ENCODE measurements at regions not wholly inside any gene's neighbourhood (a gene's known extent, or its start where the extent isn't known, plus 50 kb on each side); places are given as distances from the start of the nearest gene placed in this dataset.

GRCh38 chr19:30757104-30757836 is 385.1 kb downstream of the ZNF536 start:
- no peak overlapping the region for H3K9ac ChIP-seq (ENCODE audit: insufficient read depth, low read length)
- H3K79me2 ChIP-seq (ENCODE audit: control insufficient read depth, insufficient read depth, low read length): no peaks in the 10 kb centered on the region
- H3K4me2 ChIP-seq (ENCODE audit: extremely low read depth, insufficient read depth, low read length): no peak overlapping the region
- H2AFZ ChIP-seq (ENCODE audit: low read length): no peak overlapping the region
- H3K27me3 ChIP-seq (ENCODE audit: control insufficient read depth, insufficient read depth, low read length): no peaks in the 10 kb centered on the region
- TF ChIP-seq EZH2 (IDR thresholded peaks at IDR 0.05; ENCODE audit: low read length, missing control alignments): no peak
- no peak for TF ChIP-seq CTCF (conservative IDR thresholded peaks at IDR 0.05 in 1 of 2, IDR thresholded peaks at IDR 0.05 in 1 of 2; ENCODE audit: low read depth in 1 of 2, low read length in 2 of 2)
- H3K36me3 ChIP-seq (ENCODE audit: control insufficient read depth, insufficient read depth, low read length): no peaks in the 10 kb centered on the region
- no peaks in the 10 kb centered on the region for H3K4me1 ChIP-seq (ENCODE audit: control insufficient read depth, extremely low read depth, insufficient read depth, low read length)
- no peak for DNase-seq (ENCODE audit: low read depth in 2 of 2)
- no peak overlapping the region for H3K27ac ChIP-seq (ENCODE audit: insufficient read depth, low read length)
- H3K9me3 ChIP-seq (ENCODE audit: control insufficient read depth, insufficient read depth, low read depth, low read length): no peaks in the 10 kb centered on the region
- no peaks in the 10 kb centered on the region for H4K20me1 ChIP-seq (ENCODE audit: control insufficient read depth, extremely low read depth, insufficient read depth, low read length)
- no peak overlapping the region for H3K4me3 ChIP-seq (replicated peaks in 1 of 4; ENCODE audit: control extremely low read depth in 1 of 4, insufficient read depth in 1 of 4, low read depth in 3 of 4, low read length in 4 of 4)

- Histone ChIP-seq H3K4me3 (replicated peaks in 1 of 4; ENCODE audit: control extremely low read depth in 1 of 4, insufficient read depth in 1 of 4, low read depth in 3 of 4, low read length in 4 of 4) (no peak overlapping the region), H4K20me1 (ENCODE audit: control insufficient read depth, extremely low read depth, insufficient read depth, low read length) (no peaks in the 10 kb centered on the region), H3K4me2 (ENCODE audit: extremely low read depth, insufficient read depth, low read length) (no peak overlapping the region), H2AFZ (ENCODE audit: low read length) (no peak overlapping the region), H3K9ac (ENCODE audit: insufficient read depth, low read length) (no peak overlapping the region), H3K36me3 (ENCODE audit: control insufficient read depth, insufficient read depth, low read length) (no peaks in the 10 kb centered on the region), H3K4me1 (ENCODE audit: control insufficient read depth, extremely low read depth, insufficient read depth, low read length) (no peaks in the 10 kb centered on the region), H3K27me3 (ENCODE audit: control insufficient read depth, insufficient read depth, low read length) (no peaks in the 10 kb centered on the region), H3K79me2 (ENCODE audit: control insufficient read depth, insufficient read depth, low read length) (no peaks in the 10 kb centered on the region), H3K9me3 (ENCODE audit: control insufficient read depth, insufficient read depth, low read depth, low read length) (no peaks in the 10 kb centered on the region), H3K27ac (ENCODE audit: insufficient read depth, low read length) (no peak overlapping the region)
- no peak for TF ChIP-seq CTCF (conservative IDR thresholded peaks at IDR 0.05 in 1 of 2, IDR thresholded peaks at IDR 0.05 in 1 of 2; ENCODE audit: low read depth in 1 of 2, low read length in 2 of 2)
- TF ChIP-seq EZH2 (IDR thresholded peaks at IDR 0.05; ENCODE audit: low read length, missing control alignments): no peak
- no peak for DNase-seq (ENCODE audit: low read depth in 2 of 2)
Observed at GRCh38 chr19:30755581-30755980, 383.4 kb downstream of the ZNF536 start.

GRCh38 chr19:30754162-30754561 is 382.0 kb downstream of the ZNF536 start:
- Histone ChIP-seq H3K4me2 (ENCODE audit: extremely low read depth, insufficient read depth, low read length) (no peak overlapping the region), H3K27ac (ENCODE audit: insufficient read depth, low read length) (no peak overlapping the region), H3K9ac (ENCODE audit: insufficient read depth, low read length) (no peak overlapping the region), H4K20me1 (ENCODE audit: control insufficient read depth, extremely low read depth, insufficient read depth, low read length) (no peaks in the 10 kb centered on the region), H3K9me3 (ENCODE audit: control insufficient read depth, insufficient read depth, low read depth, low read length) (no peaks in the 10 kb centered on the region), H3K27me3 (ENCODE audit: control insufficient read depth, insufficient read depth, low read length) (no peaks in the 10 kb centered on the region), H2AFZ (ENCODE audit: low read length) (no peak overlapping the region), H3K4me3 (replicated peaks in 1 of 4; ENCODE audit: control extremely low read depth in 1 of 4, insufficient read depth in 1 of 4, low read depth in 3 of 4, low read length in 4 of 4) (no peak overlapping the region), H3K4me1 (ENCODE audit: control insufficient read depth, extremely low read depth, insufficient read depth, low read length) (no peaks in the 10 kb centered on the region), H3K79me2 (ENCODE audit: control insufficient read depth, insufficient read depth, low read length) (no peaks in the 10 kb centered on the region), H3K36me3 (ENCODE audit: control insufficient read depth, insufficient read depth, low read length) (no peaks in the 10 kb centered on the region)
- no peak for TF ChIP-seq EZH2 (IDR thresholded peaks at IDR 0.05; ENCODE audit: low read length, missing control alignments)
- TF ChIP-seq CTCF (conservative IDR thresholded peaks at IDR 0.05 in 1 of 2, IDR thresholded peaks at IDR 0.05 in 1 of 2; ENCODE audit: low read depth in 1 of 2, low read length in 2 of 2): no peak
- DNase-seq (ENCODE audit: low read depth in 2 of 2): no peak

Measured in fibroblast of lung (primary cell).